Natural killer cell (primary cell): ENCODE measurements at regions not wholly inside any gene's neighbourhood (a gene's known extent, or its start where the extent isn't known, plus 50 kb on each side); places are given as distances from the start of the nearest gene placed in this dataset.

Experiments used
- ATAC-seq, 3 donors: fragments of 150-1000 bp in 2 of 3; fragments of 200-7000 bp in 1 of 3; cut with Tn5 transposase; 1 replicate in 1 of 3; 2 replicates in 2 of 3; pipeline ENCODE4 v1.10.0; 2021; ENCODE audit warnings: mild to moderate bottlenecking in 2 of 3, moderate library complexity in 2 of 3
- DNase-seq, 2 donors: peaks; one replicate each; pipeline versions ENCODE4 v3.0.0 to v3.0.0-alpha.2; 2013 to 2021; ENCODE audit warnings: mixed read lengths in 1 of 2
- H3K27ac ChIP-seq: one replicate; pipeline ENCODE4 v1.5.1; 2013; ENCODE audit warnings: mild to moderate bottlenecking, low read length
- H3K27me3 ChIP-seq: one replicate; pipeline ENCODE4 v1.6.1; 2013; ENCODE audit warnings: low read length; ENCODE audit not compliant: control insufficient read depth, insufficient read depth
- H3K36me3 ChIP-seq: one replicate; pipeline ENCODE4 v1.6.1; 2013; ENCODE audit warnings: low read length; ENCODE audit not compliant: control insufficient read depth, insufficient read depth
- H3K4me1 ChIP-seq: one replicate; pipeline ENCODE4 v1.6.1; 2013; ENCODE audit warnings: low read length; ENCODE audit not compliant: control insufficient read depth, insufficient read depth
- H3K4me3 ChIP-seq: one replicate; pipeline ENCODE4 v1.5.1; 2013; ENCODE audit warnings: low read length
- H3K9me3 ChIP-seq: one replicate; pipeline ENCODE4 v1.6.1; 2013; ENCODE audit warnings: low read length; ENCODE audit not compliant: control insufficient read depth, insufficient read depth
- H3K27ac Mint-ChIP-seq, 2 donors: one replicate each; pipeline ENCODE4 v1.8.0; 2022; ENCODE audit warnings: mild to moderate bottlenecking in 2 of 2, mixed read lengths in 2 of 2, moderate library complexity in 1 of 2
- H3K27me3 Mint-ChIP-seq, 2 donors: one replicate each; pipeline ENCODE4 v1.8.0; 2022; ENCODE audit warnings: low read depth in 2 of 2, mixed read lengths in 2 of 2
- H3K36me3 Mint-ChIP-seq: one replicate; pipeline ENCODE4 v1.8.0; 2022; ENCODE audit warnings: mixed read lengths
- H3K4me1 Mint-ChIP-seq, 2 donors: one replicate each; pipeline ENCODE4 v1.8.0; 2022; ENCODE audit warnings: mixed read lengths in 2 of 2
- H3K4me3 Mint-ChIP-seq: one replicate; pipeline ENCODE4 v1.8.0; 2022; ENCODE audit warnings: mild to moderate bottlenecking, moderate library complexity, mixed read lengths
- H3K9me3 Mint-ChIP-seq, 2 donors: one replicate each; pipeline ENCODE4 v1.8.0; 2022; ENCODE audit warnings: mixed read lengths in 2 of 2
- CTCF ChIP-seq: fragments of 200-600 bp; IDR thresholded peaks from one replicate; pipeline ENCODE4 v1.8.0; 2022; ENCODE audit warnings: antibody characterized with exemption
- WGBS: methylation state at CpG from one replicate; pipeline ENCODE4 v1.1.7; 2013; ENCODE audit warnings: missing lambda C conversion rate; ENCODE audit not compliant: insufficient coverage; 5-methylcytosine and 5-hydroxymethylcytosine counted together
- intact Hi-C: fragments of 100-400 bp; cut with micrococcal nuclease; formaldehyde crosslinking; loops from one replicate; pipeline ENCODE4 v1.14.2; 2022

GRCh38 chr2:224180810-224181209 is 141.7 kb upstream of the SERPINE2 start:
- intact Hi-C loops = no loop called here
- Mint-ChIP-seq H3K27me3 (peaks cover 8 to 12% of the 10 kb centered on the region in 2 donors), H3K9me3 (peaks cover 0 to 2% of the 10 kb centered on the region in 2 donors), H3K4me3 (no peak overlapping the region), H3K27ac (no peak overlapping the region), H3K4me1 (no peaks in the 10 kb centered on the region), H3K36me3 (no peaks in the 10 kb centered on the region)
- Histone ChIP-seq H3K9me3 (no peaks in the 10 kb centered on the region), H3K4me1 (no peaks in the 10 kb centered on the region), H3K27me3 (no peaks in the 10 kb centered on the region), H3K36me3 (no peaks in the 10 kb centered on the region), H3K4me3 (no peak overlapping the region), H3K27ac (no peak overlapping the region)
- ATAC-seq = no peak
- TF ChIP-seq CTCF = no peak
- 89% methylated on average over 3 of the region's 4 CpGs for WGBS
- no peak for DNase-seq

- WGBS = 91% methylated on average over 3 of the region's 4 CpGs
- intact Hi-C loops = no loop called here
- Histone ChIP-seq H3K36me3 (no peaks in the 10 kb centered on the region), H3K27ac (no peak overlapping the region), H3K9me3 (no peaks in the 10 kb centered on the region), H3K27me3 (no peaks in the 10 kb centered on the region), H3K4me3 (no peak overlapping the region), H3K4me1 (no peaks in the 10 kb centered on the region)
- H3K27ac Mint-ChIP-seq = no peak overlapping the region
- H3K4me1 Mint-ChIP-seq = no peaks in the 10 kb centered on the region
- no peak overlapping the region for H3K4me3 Mint-ChIP-seq
- DNase-seq = no peak
- peaks cover 8 to 11% of the 10 kb centered on the region in 2 donors for H3K27me3 Mint-ChIP-seq
- peaks cover 0 to 2% of the 10 kb centered on the region in 2 donors for H3K9me3 Mint-ChIP-seq
- no peaks in the 10 kb centered on the region for H3K36me3 Mint-ChIP-seq
- TF ChIP-seq CTCF = no peak
- ATAC-seq = no peak
Measured at GRCh38 chr2:224178056-224178455, 139.0 kb upstream of the SERPINE2 start.

GRCh38 chr2:224175538-224175937 is 136.5 kb upstream of the SERPINE2 start:
- H3K27me3 ChIP-seq = no peaks in the 10 kb centered on the region
- H3K4me3 ChIP-seq = no peak overlapping the region
- Mint-ChIP-seq H3K27ac (no peak overlapping the region), H3K27me3 (peaks cover 7% of the 10 kb centered on the region in 2 donors), H3K4me3 (no peak overlapping the region), H3K9me3 (peaks cover 0 to 2% of the 10 kb centered on the region in 2 donors), H3K4me1 (no peaks in the 10 kb centered on the region), H3K36me3 (no peaks in the 10 kb centered on the region)
- H3K36me3 ChIP-seq = no peaks in the 10 kb centered on the region
- intact Hi-C loops = no loop called here
- no peak for TF ChIP-seq CTCF
- no peak for DNase-seq
- no peak for ATAC-seq
- no peak overlapping the region for H3K27ac ChIP-seq
- no peaks in the 10 kb centered on the region for H3K4me1 ChIP-seq
- whole genome bisulfite sequencing = 57% methylated on average over 2 of the region's 2 CpGs
- H3K9me3 ChIP-seq = no peaks in the 10 kb centered on the region

- Histone ChIP-seq H3K27ac (no peak overlapping the region), H3K4me1 (no peaks in the 10 kb centered on the region), H3K27me3 (no peaks in the 10 kb centered on the region), H3K4me3 (no peak overlapping the region), H3K36me3 (no peaks in the 10 kb centered on the region), H3K9me3 (no peaks in the 10 kb centered on the region)
- H3K4me3 Mint-ChIP-seq = no peak overlapping the region
- peaks cover 2 to 7% of the 10 kb centered on the region in 2 donors for H3K27me3 Mint-ChIP-seq
- no peaks in the 10 kb centered on the region for H3K4me1 Mint-ChIP-seq
- no peak for DNase-seq
- H3K36me3 Mint-ChIP-seq = no peaks in the 10 kb centered on the region
- TF ChIP-seq CTCF = no peak
- no peaks in the 10 kb centered on the region for H3K9me3 Mint-ChIP-seq
- ATAC-seq = no peak
- H3K27ac Mint-ChIP-seq = no peak overlapping the region
- WGBS = 80% methylated on average over 5 of the region's 5 CpGs
- intact Hi-C loops = no loop called here
Measured at GRCh38 chr2:224174990-224175389, 135.9 kb upstream of the SERPINE2 start.
